Tibial nerve (tissue), 3 donors: ENCODE measurements at regions not wholly inside any gene's neighbourhood (a gene's known extent, or its start where the extent isn't known, plus 50 kb on each side); places are given as distances from the start of the nearest gene placed in this dataset.

Source experiments
- POLR2A ChIP-seq, 2 donors: fragments of 450-650 bp; IDR thresholded peaks; one replicate each; pipeline ENCODE4 v1.6.1; 2017; ENCODE audit warnings: antibody characterized with exemption in 2 of 2, mild to moderate bottlenecking in 2 of 2, moderate library complexity in 2 of 2
- TF ChIP-seq, protein P1 (sequence below), 5 experiments: fragments of 200-600 bp in 3 of 5; fragments of 450-650 bp in 2 of 5; sonication (generic) in 3 of 5; IDR thresholded peaks; one replicate each; pipeline ENCODE4 v1.5.1; 2016 to 2019; ENCODE audit warnings: antibody characterized with exemption in 5 of 5, mild to moderate bottlenecking in 3 of 5, moderate library complexity in 2 of 5

DNA sequence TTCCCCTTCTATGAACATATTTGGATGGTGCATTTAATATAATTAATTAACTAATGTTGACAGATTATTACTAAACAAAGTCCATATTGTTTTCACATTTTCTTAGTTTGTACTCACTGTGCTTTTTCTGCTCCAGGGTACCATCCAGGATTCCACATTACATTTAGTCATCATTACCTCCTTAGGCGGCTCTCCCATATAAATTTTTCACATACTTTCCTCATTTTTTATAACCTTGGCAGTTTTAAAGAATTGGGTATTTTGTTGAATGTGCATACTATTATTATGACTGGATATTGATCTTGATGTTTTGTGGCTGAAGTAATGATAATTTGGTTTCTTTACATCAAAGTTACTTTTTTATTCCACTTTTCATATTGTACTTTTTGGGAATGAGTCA lies 755.6 kb upstream of the ANO3 start:
- TF ChIP-seq, protein P1, sequence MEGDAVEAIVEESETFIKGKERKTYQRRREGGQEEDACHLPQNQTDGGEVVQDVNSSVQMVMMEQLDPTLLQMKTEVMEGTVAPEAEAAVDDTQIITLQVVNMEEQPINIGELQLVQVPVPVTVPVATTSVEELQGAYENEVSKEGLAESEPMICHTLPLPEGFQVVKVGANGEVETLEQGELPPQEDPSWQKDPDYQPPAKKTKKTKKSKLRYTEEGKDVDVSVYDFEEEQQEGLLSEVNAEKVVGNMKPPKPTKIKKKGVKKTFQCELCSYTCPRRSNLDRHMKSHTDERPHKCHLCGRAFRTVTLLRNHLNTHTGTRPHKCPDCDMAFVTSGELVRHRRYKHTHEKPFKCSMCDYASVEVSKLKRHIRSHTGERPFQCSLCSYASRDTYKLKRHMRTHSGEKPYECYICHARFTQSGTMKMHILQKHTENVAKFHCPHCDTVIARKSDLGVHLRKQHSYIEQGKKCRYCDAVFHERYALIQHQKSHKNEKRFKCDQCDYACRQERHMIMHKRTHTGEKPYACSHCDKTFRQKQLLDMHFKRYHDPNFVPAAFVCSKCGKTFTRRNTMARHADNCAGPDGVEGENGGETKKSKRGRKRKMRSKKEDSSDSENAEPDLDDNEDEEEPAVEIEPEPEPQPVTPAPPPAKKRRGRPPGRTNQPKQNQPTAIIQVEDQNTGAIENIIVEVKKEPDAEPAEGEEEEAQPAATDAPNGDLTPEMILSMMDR (IDR thresholded peaks at IDR 0.05), result no peak
- no peak for TF ChIP-seq POLR2A (IDR thresholded peaks at IDR 0.05)
